ENCODE measurements at regions not wholly inside any gene's neighbourhood (a gene's known extent, or its start where the extent isn't known, plus 50 kb on each side); places are given as distances from the start of the nearest gene placed in this dataset.

- no peak for TF ChIP-seq POLR2A (IDR thresholded peaks at IDR 0.05)
- no peak for TF ChIP-seq CTCF (IDR thresholded peaks at IDR 0.05)
- TF ChIP-seq POLR2AphosphoS5 (IDR thresholded peaks at IDR 0.05) = no peak
These were observed 1133.9 kb upstream of the LRRTM3 start for GRCh38 chr10:65791979-65792378.
